Breast epithelium (tissue), 3 donors: ENCODE measurements at regions not wholly inside any gene's neighbourhood (a gene's known extent, or its start where the extent isn't known, plus 50 kb on each side); places are given as distances from the start of the nearest gene placed in this dataset.

Experiments
- CTCF ChIP-seq, 3 donors: fragments of 450-650 bp; IDR thresholded peaks; one replicate each; pipeline ENCODE4 v1.5.1; 2016 to 2017; ENCODE audit warnings: antibody characterized with exemption in 3 of 3, mild to moderate bottlenecking in 3 of 3, moderate library complexity in 3 of 3
- POLR2A ChIP-seq: fragments of 450-650 bp; IDR thresholded peaks from one replicate; pipeline ENCODE4 v1.6.1; 2016; ENCODE audit warnings: antibody characterized with exemption, mild to moderate bottlenecking, moderate library complexity
- POLR2AphosphoS5 ChIP-seq, 3 donors: sonication (generic); formaldehyde crosslinking; IDR thresholded peaks; one replicate each; pipeline ENCODE4 v1.6.1; 2017; ENCODE audit warnings: antibody characterized with exemption in 3 of 3

- no peak for TF ChIP-seq CTCF (IDR thresholded peaks at IDR 0.05)
- no peak for TF ChIP-seq POLR2A
- TF ChIP-seq POLR2AphosphoS5 (IDR thresholded peaks at IDR 0.05): no peak
Observed at GRCh38 chr4:166531703-166532102, 658.7 kb downstream of the TLL1 start.
